Common myeloid progenitor, CD34-positive (primary cell): ENCODE measurements at regions not wholly inside any gene's neighbourhood (a gene's known extent, or its start where the extent isn't known, plus 50 kb on each side); places are given as distances from the start of the nearest gene placed in this dataset.
"Not testable (repeated sequence)": the region's sequence is repeated elsewhere in the genome, so short reads cannot be mapped to it uniquely, and the experiment has no call there.

Experiments used
- CTCF ChIA-PET: fragments of 350-600 bp; sonication (Branson Sonifier 250); formaldehyde crosslinking; loops from one replicate; lab custom pipeline; 2021; ENCODE audit warnings: antibody characterized with exemption; lab: Charles Lee
- POLR2A ChIA-PET: fragments of 350-600 bp; sonication (Branson Sonifier 250); formaldehyde crosslinking; loops from one replicate; lab custom pipeline; 2021; ENCODE audit warnings: antibody characterized with exemption; lab: Charles Lee
- DNase-seq, 3 donors: peaks; one replicate each; pipeline versions ENCODE4 v3.0.0 to v3.0.0-alpha.2; 2013
- H3K27ac ChIP-seq, 2 experiments: 1 replicate in 1 of 2; 2 replicates in 1 of 2; pipeline ENCODE4 v1.7.0; 2013; ENCODE audit warnings: inconsistent platforms in 2 of 2, low read length in 2 of 2, mild to moderate bottlenecking in 2 of 2, low read depth in 1 of 2, moderate library complexity in 1 of 2; ENCODE audit not compliant: severe bottlenecking in 2 of 2, insufficient read depth in 1 of 2, poor library complexity in 1 of 2
- H3K27me3 ChIP-seq, 5 experiments: replicated peaks in 2 of 5; 1 replicate in 3 of 5; 2 replicates in 2 of 5; pipeline versions ENCODE4 v1.6.1 to v1.7.0; 2013; ENCODE audit warnings: low read length in 4 of 5, mild to moderate bottlenecking in 2 of 5, moderate library complexity in 2 of 5, inconsistent platforms in 1 of 5; ENCODE audit not compliant: insufficient read depth in 5 of 5, control insufficient read depth in 4 of 5
- H3K36me3 ChIP-seq, 4 experiments: 1 replicate in 2 of 4; 2 replicates in 2 of 4; pipeline versions ENCODE4 v1.6.1 to v1.7.0; 2013; ENCODE audit warnings: low read length in 3 of 4, control low read depth in 1 of 4, mild to moderate bottlenecking in 1 of 4; ENCODE audit not compliant: control insufficient read depth in 4 of 4, insufficient read depth in 4 of 4
- H3K4me1 ChIP-seq, 4 experiments: 1 replicate in 3 of 4; 2 replicates in 1 of 4; pipeline versions ENCODE4 v1.6.1 to v1.7.1; 2013; ENCODE audit warnings: low read length in 3 of 4, mild to moderate bottlenecking in 3 of 4, control low read depth in 1 of 4, inconsistent platforms in 1 of 4, moderate library complexity in 1 of 4; ENCODE audit not compliant: control insufficient read depth in 4 of 4, insufficient read depth in 4 of 4; ENCODE audit errors: control extremely low read depth in 1 of 4
- H3K4me3 ChIP-seq, 7 experiments: 1 replicate in 4 of 7; 2 replicates in 3 of 7; pipeline versions ENCODE4 v1.5.1 to v1.7.0; 2013; ENCODE audit warnings: mild to moderate bottlenecking in 7 of 7, low read length in 6 of 7, moderate library complexity in 6 of 7, inconsistent platforms in 2 of 7, low read depth in 2 of 7, control low read depth in 1 of 7; ENCODE audit not compliant: insufficient read depth in 4 of 7, control insufficient read depth in 1 of 7; ENCODE audit errors: extremely low read depth in 1 of 7
- H3K9me3 ChIP-seq, 5 experiments: 1 replicate in 4 of 5; 2 replicates in 1 of 5; pipeline versions ENCODE4 v1.6.1 to v1.7.1; 2013; ENCODE audit warnings: low read length in 4 of 5, mild to moderate bottlenecking in 2 of 5, inconsistent platforms in 1 of 5, low read depth in 1 of 5, moderate library complexity in 1 of 5; ENCODE audit not compliant: control insufficient read depth in 4 of 5, insufficient read depth in 2 of 5; ENCODE audit errors: control extremely low read depth in 1 of 5
- WGBS: methylation state at CpG from one replicate; pipeline ENCODE4 v1.1.5; 2013; ENCODE audit not compliant: insufficient coverage; 5-methylcytosine and 5-hydroxymethylcytosine counted together

DNA sequence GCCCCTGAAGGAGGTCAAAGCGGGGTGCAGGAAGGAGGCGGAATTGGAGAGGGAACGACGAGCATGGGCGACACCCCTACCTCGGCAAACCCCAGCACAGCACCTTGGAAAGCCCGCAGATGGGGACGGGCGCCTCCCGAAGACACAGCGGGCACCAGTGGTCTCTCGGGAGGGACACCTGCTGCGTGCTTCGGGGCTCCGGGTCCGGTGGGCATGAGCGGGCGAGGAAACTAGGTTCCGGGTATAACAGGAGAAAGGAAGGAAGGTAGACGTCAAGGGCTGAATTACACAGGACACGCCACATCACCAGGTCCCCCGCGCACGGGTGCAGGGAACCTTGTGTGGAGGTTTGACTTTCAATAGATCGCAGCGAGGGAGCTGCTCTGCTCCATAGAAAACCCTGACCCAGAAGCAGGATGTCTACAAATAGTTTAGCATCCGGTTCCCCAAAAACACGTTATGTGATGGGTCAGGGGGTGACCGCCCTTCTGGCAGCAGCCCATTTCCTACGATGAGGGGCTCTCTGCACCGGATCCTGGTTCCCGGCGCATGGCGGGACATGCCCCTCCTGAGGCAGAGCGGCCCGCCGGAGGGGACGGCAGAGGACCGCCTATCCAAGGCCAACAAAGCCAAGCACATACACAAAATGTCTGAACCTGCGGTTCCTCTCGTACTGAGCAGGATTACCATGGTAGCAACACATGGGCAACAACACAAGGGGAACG lies 196.9 kb downstream of the ALG10 start:
- H3K4me3 ChIP-seq: peak overlapping the region; percentile 24 to 83 (median 66)
- peak; percentile 4 to 56 (median 44) for DNase-seq
- peaks cover 0 to 13% (median 4%) of the 10 kb centered on the region in 5 experiments for H3K27me3 ChIP-seq
- H3K36me3 ChIP-seq: no peaks in the 10 kb centered on the region
- WGBS: 52% methylated on average over 42 of the region's 42 CpGs
- POLR2A ChIA-PET: no interaction called here
- no peak overlapping the region for H3K27ac ChIP-seq
- CTCF ChIA-PET: no interaction called here
- peaks cover 0 to 8% (median 6%) of the 10 kb centered on the region in 4 experiments for H3K4me1 ChIP-seq
- H3K9me3 ChIP-seq: no peaks in the 10 kb centered on the region

DNA sequence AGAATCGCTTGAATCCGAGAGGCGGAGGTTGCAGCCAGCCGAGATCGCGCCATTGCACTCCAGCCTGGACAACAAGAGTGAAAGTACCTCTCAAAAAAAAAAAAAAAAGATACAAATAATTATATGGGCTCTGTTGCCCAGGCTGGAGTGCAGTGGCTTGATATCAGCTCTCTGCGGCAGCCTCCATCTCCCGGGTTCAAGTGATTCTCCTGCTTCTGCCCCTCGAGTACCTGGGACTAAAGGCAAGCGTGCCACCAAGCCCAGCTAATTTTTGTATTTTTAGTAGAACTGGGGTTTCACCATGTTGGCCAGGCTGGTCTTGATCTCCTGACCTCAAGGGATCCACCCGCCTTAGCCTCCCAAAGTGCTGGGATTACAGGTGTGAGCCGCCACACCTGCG lies 197.8 kb downstream of the ALG10 start:
- H3K9me3 ChIP-seq, H3K27ac ChIP-seq, CTCF ChIA-PET, DNase-seq, H3K4me3 ChIP-seq, H3K36me3 ChIP-seq, POLR2A ChIA-PET, H3K4me1 ChIP-seq: not testable (repeated sequence)
- 97% methylated on average over 3 of the region's 13 CpGs for WGBS
- H3K27me3 ChIP-seq: peaks cover 0 to 13% (median 4%) of the 10 kb centered on the region in 5 experiments

DNA sequence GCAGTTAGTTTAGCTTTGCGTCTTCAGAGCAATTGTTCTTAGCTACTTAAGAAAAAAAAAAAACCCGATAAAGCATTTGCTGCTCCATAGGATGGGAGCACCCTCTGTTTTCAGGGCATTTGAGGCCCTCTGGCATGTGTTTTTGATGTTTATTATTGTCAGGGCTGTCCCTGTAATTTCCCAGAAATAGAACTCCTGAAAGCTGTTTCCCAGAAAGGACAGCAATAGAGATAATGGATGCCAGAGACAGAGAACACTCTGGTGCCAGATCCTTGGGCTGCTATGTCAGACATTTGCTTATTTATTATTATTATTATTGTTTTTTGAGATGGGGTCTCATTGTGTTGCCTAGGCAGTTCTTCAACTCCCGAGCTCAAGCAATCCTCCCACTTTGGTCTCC lies 201.3 kb downstream of the ALG10 start:
- CTCF ChIA-PET: interaction anchor here (1.2 kb wide), 1 partner anchor 11 kb away, joined by 3 read pairs; no protein-coding TSS in a partner anchor
- WGBS: 93% methylated on average over 2 of the region's 3 CpGs

DNA sequence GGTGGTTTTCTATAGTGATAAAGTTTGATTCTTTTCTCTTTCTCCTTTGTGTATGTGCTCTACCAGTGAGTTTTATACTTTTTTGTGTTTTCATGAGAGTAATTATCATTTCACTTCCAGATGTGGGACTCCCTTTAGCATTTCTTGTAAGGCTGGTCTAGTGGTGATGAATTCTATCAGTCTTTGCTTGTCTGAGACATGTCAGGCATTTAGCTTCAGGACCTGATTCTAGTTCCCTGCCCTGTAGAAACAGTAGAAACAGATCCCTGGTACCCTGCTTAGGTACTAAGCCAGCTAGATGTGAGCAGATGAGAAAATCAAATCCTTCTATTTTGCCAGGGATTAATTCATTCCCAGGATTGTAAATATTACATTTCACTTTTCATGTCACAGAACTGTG lies 203.7 kb downstream of the ALG10 start:
- DNase-seq, H3K4me3 ChIP-seq, POLR2A ChIA-PET, H3K36me3 ChIP-seq, H3K9me3 ChIP-seq, H3K27me3 ChIP-seq, H3K4me1 ChIP-seq, H3K27ac ChIP-seq: not testable (repeated sequence)
- CTCF ChIA-PET: interaction anchor here (1.7 kb wide), 1 partner anchor 10 kb away, joined by 3 read pairs; no protein-coding TSS in a partner anchor

More for the DNA sequence above, 201.3 kb downstream of the ALG10 start:
- no peaks in the 10 kb centered on the region for H3K36me3 ChIP-seq
- no peak overlapping the region for H3K4me3 ChIP-seq
- DNase-seq: no peak
- peaks cover 0 to 6% (median 3%) of the 10 kb centered on the region in 4 experiments for H3K4me1 ChIP-seq
- peaks cover 0 to 4% (median 0%) of the 10 kb centered on the region in 5 experiments for H3K9me3 ChIP-seq
- POLR2A ChIA-PET: no interaction called here
- H3K27me3 ChIP-seq: peaks cover 0 to 11% (median 4%) of the 10 kb centered on the region in 5 experiments
- no peak overlapping the region for H3K27ac ChIP-seq

DNA sequence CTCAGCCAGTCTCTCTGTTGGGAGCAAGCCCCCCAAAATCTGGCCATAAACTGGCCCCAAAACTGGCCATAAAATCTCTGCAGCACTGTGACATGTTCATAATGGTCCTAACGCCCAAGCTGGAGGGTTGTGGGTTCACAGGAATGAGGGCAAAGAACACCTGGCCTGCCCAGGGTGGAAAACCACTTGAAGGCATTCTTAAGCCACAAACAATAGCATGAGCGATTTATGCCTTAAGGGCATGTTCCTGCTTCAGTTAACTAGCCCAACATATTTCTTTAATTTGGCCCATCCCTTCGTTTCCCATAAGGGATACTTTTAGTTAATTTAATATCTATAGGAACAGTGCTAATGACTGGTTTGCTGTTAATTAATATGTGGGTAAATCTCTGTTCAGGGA lies 205.8 kb downstream of the ALG10 start:
- H3K4me1 ChIP-seq, CTCF ChIA-PET, H3K4me3 ChIP-seq, H3K9me3 ChIP-seq, DNase-seq, H3K27ac ChIP-seq, H3K27me3 ChIP-seq, H3K36me3 ChIP-seq: not testable (repeated sequence)
- 63% methylated on average over 2 of the region's 3 CpGs for WGBS
- POLR2A ChIA-PET: interaction anchor here (0.6 kb wide), 1 partner anchor 809 kb away, joined by 3 read pairs; no protein-coding TSS in a partner anchor

DNA sequence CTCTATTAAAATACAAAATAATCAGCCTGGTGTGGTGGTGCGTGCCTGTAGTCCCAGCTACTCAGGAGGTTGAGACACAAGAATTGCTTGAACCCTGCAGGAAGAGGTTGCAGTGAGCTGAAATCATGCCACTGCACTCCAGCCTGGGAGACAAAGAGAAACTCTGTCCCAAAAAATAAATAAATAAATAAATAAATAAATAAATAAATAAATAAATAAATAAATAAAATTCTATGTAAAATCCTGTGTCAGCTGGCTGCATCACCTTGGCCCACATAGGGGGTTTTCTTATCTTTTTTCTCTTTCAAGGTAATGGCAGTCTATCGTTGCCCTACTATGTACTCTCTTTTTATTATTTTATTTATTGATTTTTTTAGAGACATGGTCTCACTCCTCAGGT lies 206.7 kb downstream of the ALG10 start:
- H3K4me1 ChIP-seq, H3K4me3 ChIP-seq, CTCF ChIA-PET, H3K36me3 ChIP-seq, DNase-seq, H3K27ac ChIP-seq, H3K9me3 ChIP-seq, H3K27me3 ChIP-seq, POLR2A ChIA-PET: not testable (repeated sequence)
- 88% methylated on average over 1 of the region's 2 CpGs for WGBS

DNA sequence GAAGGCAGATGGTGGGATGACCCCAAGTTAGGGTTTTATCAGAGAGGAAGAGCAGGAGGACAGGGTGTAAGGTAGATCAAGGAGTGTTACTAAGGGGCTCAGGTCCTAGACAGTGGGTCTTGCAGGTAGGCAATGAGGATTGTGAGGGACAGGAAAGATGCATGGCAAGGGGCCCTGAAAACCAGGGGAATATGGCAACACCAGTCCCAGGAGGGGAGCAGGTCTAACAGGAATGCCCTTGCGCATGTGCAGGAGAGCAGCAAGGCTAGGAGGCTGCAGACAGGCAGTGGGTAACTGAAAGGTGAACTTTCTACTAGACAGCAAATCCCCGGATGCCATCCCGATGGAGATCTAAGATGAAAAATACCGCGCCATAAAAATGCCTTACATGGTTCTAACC lies 211.3 kb downstream of the ALG10 start:
- H3K36me3 ChIP-seq: no peaks in the 10 kb centered on the region
- no peak overlapping the region for H3K4me3 ChIP-seq
- 85% methylated on average over 5 of the region's 5 CpGs for WGBS
- ChIA-PET CTCF (no interaction called here), POLR2A (no interaction called here)
- H3K27me3 ChIP-seq: no peaks in the 10 kb centered on the region
- H3K27ac ChIP-seq: no peak overlapping the region
- H3K9me3 ChIP-seq: no peaks in the 10 kb centered on the region
- DNase-seq: no peak
- no peaks in the 10 kb centered on the region for H3K4me1 ChIP-seq
